Kasumi-1 (cell line): ENCODE measurements at regions not wholly inside any gene's neighbourhood (a gene's known extent, or its start where the extent isn't known, plus 50 kb on each side); places are given as distances from the start of the nearest gene placed in this dataset.
"Not testable (repeated sequence)": the region's sequence is repeated elsewhere in the genome, so short reads cannot be mapped to it uniquely, and the experiment has no call there.

Experiments used
- DNase-seq, 2 experiments: peaks; one replicate each; lab custom pipeline; 2025; lab: John Stamatoyannopoulos, UW

- DNase-seq, result no peak
Measured at GRCh38 chr4:145295547-145295946, 115.2 kb upstream of the OTUD4 start.

GRCh38 chr4:145295122-145295521 is 114.7 kb upstream of the OTUD4 start:
- DNase-seq, result no peak

GRCh38 chr4:145293658-145294057 is 113.3 kb upstream of the OTUD4 start:
- DNase-seq, result no peak

- DNase-seq, result no peak
Measured at GRCh38 chr4:145290955-145291354, 110.6 kb upstream of the OTUD4 start.

GRCh38 chr4:145289403-145290076 is 109.2 kb upstream of the OTUD4 start:
- DNase-seq, result no peak

GRCh38 chr4:145287351-145287750 is 107.0 kb upstream of the OTUD4 start:
- DNase-seq, result no peak

- DNase-seq, result peak in 1 of 2 experiments; percentile 4
Measured at GRCh38 chr4:145285928-145286327, 105.5 kb upstream of the OTUD4 start.

GRCh38 chr4:145283909-145284308 is 103.5 kb upstream of the OTUD4 start:
- no peak for DNase-seq

GRCh38 chr4:145281951-145282350 is 101.6 kb upstream of the OTUD4 start:
- DNase-seq, result no peak

- DNase-seq, result no peak
Measured at GRCh38 chr4:145281224-145281623, 100.8 kb upstream of the OTUD4 start.

- DNase-seq, result no peak
Measured at GRCh38 chr4:145280541-145280940, 100.2 kb upstream of the OTUD4 start.

- no peak for DNase-seq
Measured at GRCh38 chr4:145279122-145279960, 99.0 kb upstream of the OTUD4 start.

GRCh38 chr4:145278341-145279121 is 98.1 kb upstream of the OTUD4 start:
- no peak for DNase-seq

GRCh38 chr4:145277011-145277410 is 96.6 kb upstream of the OTUD4 start:
- no peak for DNase-seq

- DNase-seq, result no peak
Measured at GRCh38 chr4:145276050-145276449, 95.7 kb upstream of the OTUD4 start.

- DNase-seq, result no peak
Measured at GRCh38 chr4:145271194-145271593, 90.8 kb upstream of the OTUD4 start.

- DNase-seq, result no peak
Measured at GRCh38 chr4:145266881-145267280, 86.5 kb upstream of the OTUD4 start.

GRCh38 chr4:145260091-145260490 is 79.7 kb upstream of the OTUD4 start:
- DNase-seq, result no peak

GRCh38 chr4:145255311-145255710 is 74.9 kb upstream of the OTUD4 start:
- not testable (repeated sequence) for DNase-seq

- no peak for DNase-seq
Measured at GRCh38 chr4:145252190-145252589, 71.8 kb upstream of the OTUD4 start.

GRCh38 chr4:145251391-145251790 is 71.0 kb upstream of the OTUD4 start:
- DNase-seq, result no peak

GRCh38 chr4:145248971-145249370 is 68.6 kb upstream of the OTUD4 start:
- no peak for DNase-seq

- no peak for DNase-seq
Measured at GRCh38 chr4:145248502-145248901, 68.1 kb upstream of the OTUD4 start.
